ENCODE measurements at regions not wholly inside any gene's neighbourhood (a gene's known extent, or its start where the extent isn't known, plus 50 kb on each side); places are given as distances from the start of the nearest gene placed in this dataset.

- TF ChIP-seq, protein P1, sequence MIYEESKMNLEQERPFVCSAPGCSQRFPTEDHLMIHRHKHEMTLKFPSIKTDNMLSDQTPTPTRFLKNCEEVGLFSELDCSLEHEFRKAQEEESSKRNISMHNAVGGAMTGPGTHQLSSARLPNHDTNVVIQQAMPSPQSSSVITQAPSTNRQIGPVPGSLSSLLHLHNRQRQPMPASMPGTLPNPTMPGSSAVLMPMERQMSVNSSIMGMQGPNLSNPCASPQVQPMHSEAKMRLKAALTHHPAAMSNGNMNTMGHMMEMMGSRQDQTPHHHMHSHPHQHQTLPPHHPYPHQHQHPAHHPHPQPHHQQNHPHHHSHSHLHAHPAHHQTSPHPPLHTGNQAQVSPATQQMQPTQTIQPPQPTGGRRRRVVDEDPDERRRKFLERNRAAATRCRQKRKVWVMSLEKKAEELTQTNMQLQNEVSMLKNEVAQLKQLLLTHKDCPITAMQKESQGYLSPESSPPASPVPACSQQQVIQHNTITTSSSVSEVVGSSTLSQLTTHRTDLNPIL (CRISPR knock-in tag; IDR thresholded peaks at IDR 0.05; ENCODE audit: low read depth) = no peak
- TF ChIP-seq ARNTL (CRISPR knock-in tag; IDR thresholded peaks at IDR 0.05; ENCODE audit: borderline replicate concordance, low read depth) = no peak
Observed at GRCh38 chr1:189851806-189852367, 625.8 kb downstream of the BRINP3 start.

All from SK-N-SH treated with all-trans-retinoic acid at 6 μM for 48 hours (cell line).